ENCODE measurements at regions not wholly inside any gene's neighbourhood (a gene's known extent, or its start where the extent isn't known, plus 50 kb on each side); places are given as distances from the start of the nearest gene placed in this dataset.

GRCh38 chr2:52220393-52220792 is 1188.5 kb upstream of the NRXN1 start:
- no peak for TF ChIP-seq CTCF (IDR thresholded peaks at IDR 0.05)
- no peak for TF ChIP-seq POLR2A (IDR thresholded peaks at IDR 0.05)

All from Peyer's patch (tissue), 4 donors.